ENCODE measurements at regions not wholly inside any gene's neighbourhood (a gene's known extent, or its start where the extent isn't known, plus 50 kb on each side); places are given as distances from the start of the nearest gene placed in this dataset.

- no peak for DNase-seq
Measured at GRCh38 chr16:52872731-52873130, 180.0 kb downstream of the CHD9NB start.

DNA sequence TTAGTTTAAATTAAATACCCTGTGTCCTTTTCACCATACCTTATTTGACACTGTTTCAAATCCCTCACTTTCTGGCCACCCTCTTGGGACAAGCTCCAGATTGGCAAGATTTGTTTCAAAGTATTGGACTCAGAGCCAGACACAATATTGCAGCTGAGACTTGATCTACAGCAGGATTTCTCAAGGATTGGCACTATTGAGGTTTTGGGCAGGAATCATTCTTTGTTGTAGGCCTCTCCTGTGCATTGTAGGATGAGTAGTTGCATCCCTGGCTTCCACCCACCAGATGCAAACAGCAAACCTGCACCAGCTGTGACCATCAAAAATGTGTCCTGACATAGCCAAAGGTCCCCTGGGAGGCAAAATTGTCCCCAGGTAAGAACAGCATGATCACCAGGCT, 181.2 kb downstream of the CHD9NB start:
- DNase-seq, result no peak

GRCh38 chr16:52869243-52869642, 183.5 kb downstream of the CHD9NB start:
- no peak for DNase-seq

DNA sequence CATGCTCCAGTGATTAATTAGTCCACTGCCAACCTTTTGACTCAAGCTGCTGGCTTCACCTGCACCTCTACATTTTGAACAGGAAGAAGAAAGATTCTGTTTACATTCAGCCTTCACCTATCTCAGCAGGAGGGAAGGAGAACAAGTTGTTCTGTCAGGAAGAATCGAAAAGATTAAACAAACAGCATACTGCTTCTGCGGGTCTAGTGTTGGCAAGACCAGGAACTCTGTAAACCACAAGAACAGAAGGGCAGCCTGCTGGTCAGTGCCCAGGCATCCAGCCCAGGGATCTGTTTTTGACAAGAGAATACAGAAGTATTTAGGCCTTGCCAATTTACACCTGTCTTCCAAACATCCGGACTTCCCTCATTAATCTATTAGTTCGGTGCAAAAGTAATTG, 189.7 kb downstream of the CHD9NB start:
- DNase-seq, result no peak

- DNase-seq, result no peak
Measured at GRCh38 chr16:52861614-52862022, 191.1 kb downstream of the CHD9NB start.

DNA sequence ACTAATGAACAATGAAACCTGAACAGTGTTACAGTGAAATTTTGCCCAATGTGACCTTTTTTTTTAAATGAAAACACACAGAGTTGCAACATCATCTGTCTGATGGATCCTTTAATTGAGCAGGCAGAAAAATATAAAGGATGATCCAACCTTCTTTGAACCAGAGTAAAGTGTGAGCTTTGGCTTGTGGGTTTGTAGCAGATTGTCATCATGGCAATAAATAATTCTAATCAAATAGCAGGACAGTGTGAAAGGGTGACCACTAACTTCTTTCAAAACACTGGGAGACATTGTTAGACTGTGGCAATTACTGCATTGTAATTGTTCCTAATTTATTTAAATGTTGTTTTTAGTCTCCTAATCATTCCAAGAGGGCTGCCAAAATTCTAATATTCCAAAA, 197.2 kb downstream of the CHD9NB start:
- DNase-seq, result no peak

DNA sequence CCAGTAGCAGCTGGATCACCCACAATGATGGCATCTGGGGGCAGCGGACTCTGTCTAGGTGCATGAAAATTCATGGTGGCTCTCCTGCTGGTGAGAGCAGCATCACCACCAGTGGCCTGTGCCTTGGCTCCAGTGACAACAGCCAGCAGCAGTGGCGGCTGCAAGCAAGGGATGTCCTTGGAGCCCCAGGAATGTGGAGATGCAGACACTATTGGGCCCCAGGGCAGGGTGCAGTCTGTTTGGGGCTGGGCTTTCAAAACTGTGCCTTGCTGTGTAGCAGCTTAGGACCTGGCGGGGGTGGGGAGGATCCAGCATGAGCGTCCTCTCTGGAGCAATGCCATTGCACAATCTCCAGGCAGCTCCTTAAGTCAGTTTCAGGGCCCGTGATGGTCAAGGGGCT, 199.7 kb downstream of the CHD9NB start:
- DNase-seq, result no peak

- no peak for DNase-seq
Measured at GRCh38 chr16:52851211-52851740, 201.4 kb downstream of the CHD9NB start.

DNA sequence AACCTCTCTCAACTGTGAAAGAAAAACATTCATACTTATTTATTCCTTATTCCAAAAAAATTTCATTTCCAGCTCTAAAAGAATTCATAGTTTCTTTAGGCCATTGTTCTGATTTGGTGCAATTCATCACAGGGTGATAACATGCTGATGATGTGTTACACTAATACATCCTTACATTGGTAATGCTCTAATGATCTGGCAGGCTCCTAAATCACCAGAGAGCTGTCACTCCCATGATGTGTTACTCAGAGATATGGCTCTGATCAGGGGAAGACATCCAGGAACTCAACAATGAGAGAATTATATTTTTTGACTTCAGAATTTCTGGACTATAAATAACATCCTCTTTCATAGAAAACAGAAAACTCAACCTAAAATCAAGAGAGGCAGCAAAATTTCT, 209.3 kb downstream of the CHD9NB start:
- DNase-seq, result no peak

GRCh38 chr16:52837251-52837650, 215.4 kb downstream of the CHD9NB start:
- DNase-seq, result no peak

DNA sequence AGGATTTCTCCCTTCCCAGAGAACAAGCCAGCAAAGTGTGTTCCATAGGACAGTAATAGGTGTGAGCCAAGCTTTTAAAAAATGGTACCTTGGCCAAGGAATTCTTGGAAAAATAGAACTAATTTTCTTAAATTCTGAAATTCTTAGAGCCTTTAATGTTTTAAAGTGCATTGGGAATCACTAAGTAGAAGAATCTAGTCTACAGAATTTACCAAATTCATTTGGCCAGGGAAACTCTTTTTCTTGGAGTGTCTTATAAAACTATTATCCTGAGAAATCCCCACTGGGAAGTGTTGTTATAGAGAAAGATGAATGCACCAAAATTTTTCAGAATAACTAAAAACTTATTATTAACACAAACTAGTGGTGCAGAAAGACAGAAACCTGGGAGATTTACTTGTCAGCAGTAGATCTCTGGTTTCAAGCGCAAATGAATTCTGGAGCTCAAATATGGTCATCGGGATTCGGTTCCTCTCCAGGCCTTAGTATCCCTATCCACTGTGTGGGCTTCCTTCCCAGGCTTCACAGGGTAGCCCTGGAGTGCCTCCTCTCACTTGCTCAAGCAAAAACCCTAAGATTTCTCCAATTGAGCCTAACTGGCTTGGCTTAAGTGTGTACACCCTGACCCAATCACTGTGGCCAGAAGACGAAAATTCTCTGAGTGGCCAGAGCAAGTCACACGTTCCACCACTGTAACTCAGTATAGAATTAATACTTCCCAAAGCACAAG, 217.8 kb downstream of the CHD9NB start:
- no peak for DNase-seq

- DNase-seq, result no peak
Measured at GRCh38 chr16:52832771-52833170, 219.9 kb downstream of the CHD9NB start.

- no peak for DNase-seq
Measured at GRCh38 chr16:52827456-52827855, 225.2 kb downstream of the CHD9NB start.

- no peak for DNase-seq
Measured at GRCh38 chr16:52825892-52826291, 226.8 kb downstream of the CHD9NB start.

DNA sequence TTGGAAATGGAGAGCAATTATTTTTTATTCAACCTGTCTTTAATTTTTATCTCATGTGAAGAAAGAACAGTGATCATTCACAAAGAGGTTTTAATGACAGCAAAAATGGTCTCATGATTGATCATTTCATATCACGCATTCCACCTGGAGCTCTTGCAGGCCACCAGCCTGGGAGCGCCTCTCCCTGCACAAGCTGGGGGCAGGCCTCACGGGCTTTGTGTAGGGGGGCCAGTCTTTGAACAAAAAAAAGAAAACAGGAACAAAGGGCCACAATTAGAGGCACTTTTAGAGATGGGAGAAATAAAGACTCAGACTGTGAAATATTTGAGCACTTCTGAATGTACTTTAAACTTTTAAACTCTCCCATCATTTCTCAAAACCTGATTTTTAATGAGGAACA, 232.9 kb downstream of the CHD9NB start:
- DNase-seq, result no peak

DNA sequence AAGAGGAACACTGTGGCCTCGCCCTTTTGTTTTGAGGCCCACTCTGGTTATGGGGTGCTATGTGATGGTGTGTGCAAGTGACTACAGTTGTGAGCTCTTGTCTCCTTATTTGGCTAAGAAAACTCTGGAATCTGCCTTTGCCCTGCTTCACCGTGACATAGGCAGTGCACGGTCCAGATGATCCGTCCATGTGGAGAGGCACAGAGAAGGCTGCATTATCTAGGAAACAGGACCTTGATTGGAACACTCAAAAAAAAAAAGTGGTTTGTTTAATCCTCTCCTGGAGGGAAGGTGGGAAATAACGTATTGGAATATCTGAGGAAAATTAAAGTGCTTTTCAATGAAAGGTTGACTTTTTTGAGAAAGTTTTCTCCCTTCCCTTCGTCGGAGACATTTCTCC, 233.3 kb downstream of the CHD9NB start:
- no peak for DNase-seq

- no peak for DNase-seq
Measured at GRCh38 chr16:52817696-52818095, 235.0 kb downstream of the CHD9NB start.

GRCh38 chr16:52816993-52817392, 235.7 kb downstream of the CHD9NB start:
- no peak for DNase-seq

DNA sequence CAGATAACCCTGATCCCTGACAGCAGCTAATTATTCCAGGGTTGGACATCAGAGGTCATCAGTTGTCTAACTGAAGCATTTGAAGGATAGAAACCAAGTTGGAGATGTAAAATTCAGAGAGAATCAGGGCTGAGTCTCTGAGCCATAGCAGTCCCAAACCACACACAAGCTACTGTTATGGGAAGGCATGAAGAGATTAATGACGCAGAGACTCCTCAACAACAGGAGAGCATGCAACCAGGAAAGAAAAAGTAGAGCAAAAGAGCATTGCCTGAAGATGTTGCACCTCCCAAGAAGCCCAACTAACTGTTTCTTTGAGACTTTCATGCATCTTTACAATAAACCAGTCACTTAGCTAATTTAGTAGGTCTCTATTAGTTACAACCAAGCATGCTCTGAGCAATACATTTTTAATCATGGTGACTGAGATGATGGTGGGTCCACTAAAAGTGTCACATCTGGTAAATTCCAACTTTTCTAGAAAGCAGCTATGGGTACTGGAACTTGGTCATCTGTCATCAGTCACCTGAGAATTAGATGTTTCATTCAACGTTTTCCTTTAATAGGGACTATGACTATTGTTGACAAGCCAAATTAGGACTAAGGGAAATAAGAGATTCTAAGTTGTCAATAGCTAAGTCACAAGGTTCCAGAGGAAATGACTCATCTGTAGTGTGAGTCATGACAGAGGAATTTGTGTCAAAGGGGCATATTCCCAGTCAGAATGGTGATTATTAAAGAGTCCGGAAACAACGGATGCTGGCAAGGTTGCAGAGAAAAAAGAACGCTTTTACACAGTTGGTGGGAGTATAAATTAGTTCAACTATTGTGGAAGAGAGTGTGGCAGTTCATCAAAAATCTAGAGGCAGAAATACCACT, 239.8 kb downstream of the CHD9NB start:
- no peak for DNase-seq

- DNase-seq, result no peak
Measured at GRCh38 chr16:52805559-52806168, 247.0 kb downstream of the CHD9NB start.

- DNase-seq, result no peak
Measured at GRCh38 chr16:52800432-52800831, 252.3 kb downstream of the CHD9NB start.

DNA sequence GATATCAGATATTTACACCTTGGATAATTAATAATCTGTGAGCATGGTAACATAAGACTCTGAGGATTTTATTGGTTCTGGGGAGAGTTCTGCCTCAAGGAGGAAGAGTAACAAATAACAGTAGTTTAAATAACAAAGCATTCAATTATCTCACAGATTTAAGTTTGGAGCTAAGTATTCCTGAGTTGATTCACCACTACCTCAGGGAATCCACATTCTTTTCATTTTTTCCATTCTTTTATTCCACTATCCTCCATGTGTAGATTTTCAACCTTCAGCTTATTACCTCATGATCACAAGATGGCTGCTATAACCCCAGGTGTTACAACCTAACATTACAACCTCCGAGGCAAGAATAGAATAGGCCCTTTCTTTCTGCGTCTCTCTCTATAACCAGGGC, 252.2 kb upstream of the TOX3 start:
- DNase-seq, result no peak

GRCh38 chr16:52787709-52788108, 240.8 kb upstream of the TOX3 start:
- DNase-seq, result no peak

DNA sequence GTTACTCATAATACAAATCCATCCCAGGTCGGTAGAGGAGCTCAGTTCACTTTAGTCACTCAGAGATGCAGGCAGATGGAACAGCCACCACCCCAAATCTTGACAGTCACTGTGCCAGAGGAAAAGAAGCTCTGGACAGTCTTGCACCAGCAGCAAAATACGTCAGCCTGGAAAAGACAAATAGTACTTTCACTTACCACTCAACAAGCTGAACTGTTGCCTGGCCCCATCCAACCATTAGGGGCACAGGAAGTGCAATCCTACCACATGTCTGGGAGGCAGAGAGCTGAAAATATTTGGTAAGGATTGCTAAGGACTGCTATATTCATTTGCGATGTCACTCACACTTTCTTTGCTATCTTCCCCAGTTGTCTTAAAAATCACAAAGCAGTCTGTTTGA, 239.1 kb upstream of the TOX3 start:
- no peak for DNase-seq

Data from CD4-positive, alpha-beta T cell treated with Interferon alpha-2 for 1 hour (primary cell).